ENCODE measurements at regions not wholly inside any gene's neighbourhood (a gene's known extent, or its start where the extent isn't known, plus 50 kb on each side); places are given as distances from the start of the nearest gene placed in this dataset.

- no peak for DNase-seq
Observed at GRCh38 chr4:187944179-187944578, 51.4 kb upstream of the ZFP42 start.
